ENCODE measurements at regions not wholly inside any gene's neighbourhood (a gene's known extent, or its start where the extent isn't known, plus 50 kb on each side); places are given as distances from the start of the nearest gene placed in this dataset.

DNA sequence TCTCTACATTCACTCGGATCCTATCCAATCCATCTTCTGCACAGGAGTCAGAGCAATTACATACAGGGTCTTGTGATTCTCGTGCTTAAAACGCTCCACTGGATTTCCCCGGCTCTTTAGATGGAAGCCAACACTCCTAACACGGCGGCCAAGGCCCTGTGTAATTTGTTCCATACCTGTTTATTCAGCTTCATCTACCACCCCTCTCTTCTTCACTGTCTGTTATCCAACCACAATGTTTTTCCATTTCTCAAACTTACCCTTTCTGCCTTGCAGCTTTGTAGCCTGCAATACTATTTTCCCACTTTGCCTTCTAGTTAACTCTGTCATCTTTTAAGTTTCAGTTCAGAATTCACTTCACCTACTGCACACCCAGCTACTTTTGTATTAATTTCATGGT lies 249.6 kb upstream of the USP25 start:
- H3K4me1 ChIP-seq, result no peaks in the 10 kb centered on the region
- H3K27ac ChIP-seq, result no peak overlapping the region
- no peaks in the 10 kb centered on the region for H3K9me3 ChIP-seq
- intact Hi-C loops (cut with DNase I), result loop anchor here (10.0 kb wide), 1 partner anchor 415 kb away; the partner anchor contains the start of gene NRIP1
- no peak overlapping the region for H3K4me3 ChIP-seq
- TF ChIP-seq CTCF (IDR thresholded peaks at IDR 0.05), result no peak
- no peaks in the 10 kb centered on the region for H3K36me3 ChIP-seq
- no peaks in the 10 kb centered on the region for H3K27me3 ChIP-seq
- no peak for DNase-seq (ENCODE audit: low spot score in 2 of 2)

DNA sequence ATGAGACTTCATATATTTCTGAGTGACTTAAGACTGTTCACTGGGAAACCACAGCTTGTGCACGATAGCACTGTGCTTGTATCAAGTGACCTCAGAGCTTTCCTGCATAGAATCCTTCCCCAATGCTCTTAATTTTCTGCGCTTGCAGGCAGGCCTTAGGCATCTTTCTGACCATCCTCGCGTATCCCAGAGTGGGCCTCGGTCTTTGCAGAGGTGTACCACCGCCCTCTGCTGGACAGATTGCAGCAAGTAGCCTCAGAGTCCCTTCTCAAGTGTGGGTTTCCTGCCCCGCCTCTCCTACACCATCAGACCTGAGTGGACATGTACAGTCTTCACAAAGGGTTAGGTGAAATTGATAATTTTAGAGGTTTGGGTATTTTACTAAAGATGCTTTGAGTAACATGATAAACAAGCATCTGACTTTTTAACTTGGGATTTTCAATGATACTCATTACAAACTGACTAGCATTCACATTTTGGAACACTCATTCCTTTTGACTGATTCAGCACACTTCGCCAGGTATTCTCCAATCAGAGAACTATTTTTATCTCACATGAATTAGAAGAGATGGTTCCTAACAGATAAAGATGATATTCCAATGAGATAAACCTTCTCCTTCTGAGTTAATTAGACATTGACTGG lies 246.5 kb upstream of the USP25 start:
- no peaks in the 10 kb centered on the region for H3K36me3 ChIP-seq
- intact Hi-C loops (cut with DNase I), result loop anchor here (1.0 to 10.0 kb wide), 4 partner anchors 418 to 1224 kb away; partner anchors contain the start of gene NRIP1
- H3K4me3 ChIP-seq, result no peak overlapping the region
- no peaks in the 10 kb centered on the region for H3K27me3 ChIP-seq
- no peaks in the 10 kb centered on the region for H3K4me1 ChIP-seq
- no peak overlapping the region for H3K27ac ChIP-seq
- peak; percentile 61 to 87 (median 81) for TF ChIP-seq CTCF (IDR thresholded peaks at IDR 0.05)
- H3K9me3 ChIP-seq, result no peaks in the 10 kb centered on the region
- DNase-seq (ENCODE audit: low spot score in 2 of 2), result peak; percentile 30 to 87

- no peak overlapping the region for H3K27ac ChIP-seq
- no peaks in the 10 kb centered on the region for H3K9me3 ChIP-seq
- H3K4me3 ChIP-seq, result no peak overlapping the region
- no peak for TF ChIP-seq CTCF (IDR thresholded peaks at IDR 0.05)
- no peak for DNase-seq (ENCODE audit: low spot score in 2 of 2)
- intact Hi-C loops (cut with DNase I), result loop anchor here (10.0 kb wide), 1 partner anchor 422 kb away; the partner anchor contains the start of gene NRIP1
- H3K4me1 ChIP-seq, result no peaks in the 10 kb centered on the region
- H3K36me3 ChIP-seq, result no peaks in the 10 kb centered on the region
- no peaks in the 10 kb centered on the region for H3K27me3 ChIP-seq
Measured at GRCh38 chr21:15486460-15487195, 243.2 kb upstream of the USP25 start.

GRCh38 chr21:15487196-15487550 lies 242.6 kb upstream of the USP25 start:
- no peak for DNase-seq (ENCODE audit: low spot score in 2 of 2)
- H3K4me3 ChIP-seq, result no peak overlapping the region
- TF ChIP-seq CTCF (IDR thresholded peaks at IDR 0.05), result no peak
- no peaks in the 10 kb centered on the region for H3K36me3 ChIP-seq
- intact Hi-C loops (cut with DNase I), result loop anchor here (10.0 kb wide), 1 partner anchor 422 kb away; the partner anchor contains the start of gene NRIP1
- no peaks in the 10 kb centered on the region for H3K9me3 ChIP-seq
- H3K4me1 ChIP-seq, result no peaks in the 10 kb centered on the region
- H3K27ac ChIP-seq, result no peak overlapping the region
- no peaks in the 10 kb centered on the region for H3K27me3 ChIP-seq

DNA sequence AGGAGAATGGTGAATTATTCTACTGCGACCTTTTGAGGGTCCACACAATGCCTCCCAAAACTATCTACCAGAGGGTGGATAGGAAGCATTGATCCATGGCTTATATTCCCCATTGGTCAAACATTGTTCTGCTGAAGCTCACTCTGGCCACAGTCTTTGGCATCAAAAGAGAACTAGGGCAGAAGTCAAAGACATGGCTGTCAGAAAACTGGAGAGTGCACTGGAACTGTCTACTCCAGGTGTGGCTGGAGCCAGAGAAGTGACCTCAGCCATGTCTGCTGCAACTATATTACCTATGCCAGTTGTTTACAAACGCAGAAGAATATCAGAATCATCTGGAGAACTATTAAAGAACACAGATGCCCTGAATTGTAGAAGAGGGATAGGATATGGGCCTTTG lies 238.7 kb upstream of the USP25 start:
- H3K36me3 ChIP-seq, result no peaks in the 10 kb centered on the region
- intact Hi-C loops (cut with DNase I), result no loop called here
- no peak for TF ChIP-seq CTCF (IDR thresholded peaks at IDR 0.05)
- H3K9me3 ChIP-seq, result no peaks in the 10 kb centered on the region
- no peaks in the 10 kb centered on the region for H3K4me1 ChIP-seq
- H3K4me3 ChIP-seq, result no peak overlapping the region
- H3K27ac ChIP-seq, result no peak overlapping the region
- no peak for DNase-seq (ENCODE audit: low spot score in 2 of 2)
- H3K27me3 ChIP-seq, result no peaks in the 10 kb centered on the region
